ENCODE measurements at regions not wholly inside any gene's neighbourhood (a gene's known extent, or its start where the extent isn't known, plus 50 kb on each side); places are given as distances from the start of the nearest gene placed in this dataset.

- no CpG with 5 or more reads among the region's 12 CpGs for WGBS, 2 donors (ENCODE audit: extremely low coverage in 2 of 2, insufficient read length in 2 of 2, insufficient replicate concordance in 1 of 2)
- Histone ChIP-seq H2BK15ac (ENCODE audit: low read length) (no peak overlapping the region), H2AK5ac (ENCODE audit: low read depth, low read length) (no peak overlapping the region), H3K79me1 (ENCODE audit: low read depth, low read length) (no peaks in the 10 kb centered on the region), H3K4ac (ENCODE audit: low read length) (no peak overlapping the region), H3K9ac (ENCODE audit: low read depth, low read length, poor library complexity) (no peak overlapping the region), H3K4me1 (ENCODE audit: control insufficient read depth in 2 of 2, insufficient read depth in 1 of 2, low read depth in 1 of 2, low read length in 2 of 2) (peaks cover 0 to 1% of the 10 kb centered on the region in 2 donors), H3K14ac (ENCODE audit: low read length) (no peak overlapping the region), H3K4me3 (ENCODE audit: low read length in 2 of 2) (no peak overlapping the region), H4K8ac (ENCODE audit: low read depth, low read length) (no peak overlapping the region), H2BK12ac (ENCODE audit: low read length) (no peak overlapping the region), H3K18ac (ENCODE audit: low read length) (no peak overlapping the region), H2BK120ac (ENCODE audit: low read depth, low read length) (no peak overlapping the region), H3K36me3 (replicated peaks in 1 of 2; ENCODE audit: control insufficient read depth in 2 of 2, insufficient read depth in 2 of 2, low read length in 2 of 2) (no peaks in the 10 kb centered on the region), H3K27ac (replicated peaks; ENCODE audit: low read length) (no peak overlapping the region), H2AFZ (ENCODE audit: low read length) (no peak overlapping the region), H2BK5ac (ENCODE audit: low read length) (no peak overlapping the region), H4K91ac (ENCODE audit: low read depth, low read length, poor library complexity) (no peak overlapping the region), H3K27me3 (ENCODE audit: control insufficient read depth in 3 of 3, insufficient read depth in 3 of 3, low read depth in 1 of 3, low read length in 3 of 3) (no peaks in the 10 kb centered on the region), H3K9me3 (replicated peaks in 1 of 2; ENCODE audit: control insufficient read depth in 2 of 2, insufficient read depth in 1 of 2, low read depth in 1 of 2, low read length in 2 of 2) (no peaks in the 10 kb centered on the region), H3K23ac (ENCODE audit: low read depth, low read length, poor library complexity) (no peak overlapping the region), H3K4me2 (ENCODE audit: insufficient read depth, low read length, poor library complexity, severe bottlenecking) (no peak overlapping the region)
- no peak for DNase-seq (ENCODE audit: low spot score)
These were observed 89.8 kb downstream of the PTTG1 start for GRCh38 chr5:160511280-160511929.

Measured in neuronal stem cell (in vitro differentiated cells).